ENCODE measurements at regions not wholly inside any gene's neighbourhood (a gene's known extent, or its start where the extent isn't known, plus 50 kb on each side); places are given as distances from the start of the nearest gene placed in this dataset.

DNA sequence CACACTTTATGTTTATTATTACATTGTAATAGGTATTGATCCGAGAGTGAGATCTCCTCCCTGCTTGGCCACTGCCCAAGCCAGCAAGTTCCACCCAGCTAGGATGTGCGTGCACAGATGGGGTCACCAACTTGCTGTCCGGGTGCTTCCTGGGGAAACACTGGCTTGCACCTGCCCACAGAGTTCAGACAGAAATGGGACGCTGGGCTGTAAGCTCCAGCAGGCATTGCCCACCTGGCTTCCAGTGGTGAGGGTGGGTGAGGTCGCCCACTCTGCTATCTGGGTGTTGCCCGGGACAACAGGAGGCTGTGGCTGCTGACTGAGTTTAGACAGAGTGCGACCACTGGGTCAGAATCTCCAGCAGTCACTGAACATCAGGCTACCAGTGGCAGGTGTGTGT lies 289.8 kb upstream of the ANO3 start:
- no peak for DNase-seq

GRCh38 chr11:26043665-26044064 lies 288.3 kb upstream of the ANO3 start:
- no peak for DNase-seq

DNA sequence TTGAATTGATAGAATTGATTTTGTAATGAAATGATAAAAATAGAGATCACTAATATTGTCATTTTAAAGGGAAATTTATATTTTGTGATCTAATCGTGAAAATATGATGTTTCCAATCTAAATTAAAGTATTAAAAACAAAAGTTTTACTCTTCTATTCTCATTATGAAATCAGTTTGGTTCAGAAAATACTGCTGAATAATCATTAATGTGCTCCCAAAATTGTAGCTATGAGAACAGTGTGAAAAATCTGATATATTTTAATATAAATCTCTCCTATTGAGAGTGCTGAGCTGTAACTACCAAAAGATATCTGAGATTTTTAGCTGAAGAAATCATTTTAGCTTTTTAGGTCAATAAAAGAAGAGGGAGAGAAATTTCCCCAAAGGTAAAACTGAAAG lies 287.5 kb upstream of the ANO3 start:
- no peak for DNase-seq

- DNase-seq, result no peak
These were observed 286.8 kb upstream of the ANO3 start for GRCh38 chr11:26045082-26045481.

GRCh38 chr11:26048271-26048670 lies 283.7 kb upstream of the ANO3 start:
- DNase-seq, result peak; percentile 41

GRCh38 chr11:26053966-26054365 lies 278.0 kb upstream of the ANO3 start:
- no peak for DNase-seq

GRCh38 chr11:26062660-26063059 lies 269.3 kb upstream of the ANO3 start:
- DNase-seq, result no peak

- DNase-seq, result no peak
These were observed 268.0 kb upstream of the ANO3 start for GRCh38 chr11:26063915-26064314.

GRCh38 chr11:26065944-26066343 lies 266.0 kb upstream of the ANO3 start:
- no peak for DNase-seq

DNA sequence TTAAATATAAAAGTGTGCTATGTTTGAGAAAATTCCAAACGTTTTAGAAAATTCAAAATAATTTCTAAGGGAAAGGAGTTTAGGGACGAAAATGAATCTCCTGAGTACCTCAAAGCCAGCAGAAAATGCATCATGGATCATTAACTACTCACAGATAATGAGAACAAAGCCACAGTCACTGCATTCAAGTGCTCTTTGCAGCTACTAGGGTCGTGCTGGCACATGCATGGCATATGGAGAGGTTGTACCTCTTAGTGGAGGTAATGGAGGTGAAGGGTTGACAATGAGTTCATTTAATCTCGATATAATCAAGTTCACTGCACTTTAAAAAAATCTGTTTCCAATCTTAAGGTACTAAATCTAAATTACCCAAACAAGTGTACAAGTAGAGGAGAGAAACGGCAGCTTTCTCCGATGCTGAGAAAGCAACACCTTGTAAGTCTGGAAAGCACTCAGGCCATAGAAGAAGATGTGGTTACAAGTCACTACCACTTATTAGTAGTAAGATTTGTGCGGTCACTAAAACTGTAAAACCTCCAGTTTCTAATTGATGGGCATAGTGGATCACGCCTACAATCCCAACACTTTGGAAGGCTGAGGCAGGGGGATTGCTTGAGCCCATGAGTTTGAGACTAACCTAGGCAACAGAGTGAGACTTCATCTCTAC lies 261.1 kb upstream of the ANO3 start:
- DNase-seq, result no peak

- DNase-seq, result no peak
These were observed 259.2 kb upstream of the ANO3 start for GRCh38 chr11:26072614-26073153.

- no peak for DNase-seq
These were observed 258.3 kb upstream of the ANO3 start for GRCh38 chr11:26073646-26074045.

DNA sequence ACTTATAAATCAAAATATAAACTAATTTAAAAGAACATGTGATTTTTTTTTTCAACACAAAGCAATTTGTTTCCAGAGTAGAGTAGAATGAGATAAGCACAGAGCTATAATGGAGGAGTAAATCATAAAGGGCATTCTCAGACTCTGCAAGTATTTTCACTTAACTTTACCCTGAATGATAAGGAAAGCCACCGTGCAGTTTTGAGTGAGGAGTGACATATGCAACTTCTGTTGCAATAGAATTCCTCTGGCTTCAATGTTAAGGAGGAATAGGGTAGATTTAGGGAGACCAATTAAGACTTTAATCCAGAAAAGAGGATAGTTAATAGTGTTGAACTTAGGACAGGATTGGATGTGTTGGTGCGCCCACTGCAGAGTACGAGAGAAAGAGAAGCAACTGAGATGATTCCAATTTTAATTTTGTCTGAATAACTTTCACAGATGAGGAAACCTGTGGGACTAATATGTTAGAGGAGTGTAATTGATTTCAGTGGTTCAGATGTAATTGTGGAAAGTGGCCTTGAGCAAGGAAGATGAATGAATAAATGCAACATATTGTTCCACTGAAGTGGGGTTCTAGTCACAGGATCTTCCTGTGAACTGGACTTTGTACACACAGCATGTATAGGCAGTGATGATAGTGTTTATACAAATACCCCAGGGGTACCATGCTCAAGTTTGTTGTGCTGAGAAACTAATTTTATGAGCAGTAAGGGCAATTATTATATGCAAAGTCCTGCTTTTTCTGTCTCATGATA lies 255.5 kb upstream of the ANO3 start:
- DNase-seq, result no peak

DNA sequence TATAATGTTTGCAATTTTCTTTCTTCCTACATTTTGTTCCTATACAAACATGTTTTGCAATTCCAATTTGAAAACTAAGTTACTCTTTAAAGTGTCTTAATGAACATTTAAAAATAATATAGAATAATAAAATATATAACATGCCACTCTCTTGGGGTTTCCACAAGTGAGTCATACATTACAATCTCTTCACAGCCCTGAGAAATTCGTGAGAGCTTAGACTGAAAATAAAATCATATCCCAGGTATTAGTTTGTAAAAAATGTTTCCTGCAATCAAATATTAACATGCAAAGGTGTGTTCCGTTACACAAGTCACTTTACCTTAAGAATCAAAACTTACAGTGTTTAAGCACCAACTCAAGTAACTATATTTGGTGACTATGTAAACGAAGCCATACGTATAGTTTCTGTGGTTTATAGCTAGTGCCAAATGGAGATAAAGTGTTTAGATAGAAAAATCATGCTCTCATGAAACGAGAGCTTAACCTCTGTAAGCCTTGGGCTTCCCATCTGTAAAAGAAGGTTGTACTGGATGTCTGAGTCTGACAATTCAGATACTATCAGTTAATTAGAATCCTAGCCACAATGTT lies 253.6 kb upstream of the ANO3 start:
- no peak for DNase-seq

DNA sequence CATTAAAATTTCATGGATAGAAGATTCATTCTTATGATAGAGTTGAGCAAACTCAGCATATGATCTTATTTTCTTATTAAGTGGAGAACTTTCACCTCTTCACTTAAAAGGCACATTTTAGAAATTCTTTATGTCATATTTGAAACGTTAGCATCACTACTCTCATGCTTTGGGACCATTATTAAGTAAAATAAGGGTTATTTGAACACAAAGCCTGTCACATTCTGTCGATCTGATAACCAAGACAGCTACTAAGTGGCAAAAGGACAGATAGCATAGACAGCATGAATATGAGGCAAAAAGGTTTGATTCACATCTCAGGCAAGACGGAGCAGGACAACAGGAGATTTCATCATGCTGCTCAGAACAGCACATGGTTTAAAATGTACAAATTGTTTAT lies 247.6 kb upstream of the ANO3 start:
- DNase-seq, result no peak

- DNase-seq, result no peak
These were observed 245.9 kb upstream of the ANO3 start for GRCh38 chr11:26086028-26086427.

DNA sequence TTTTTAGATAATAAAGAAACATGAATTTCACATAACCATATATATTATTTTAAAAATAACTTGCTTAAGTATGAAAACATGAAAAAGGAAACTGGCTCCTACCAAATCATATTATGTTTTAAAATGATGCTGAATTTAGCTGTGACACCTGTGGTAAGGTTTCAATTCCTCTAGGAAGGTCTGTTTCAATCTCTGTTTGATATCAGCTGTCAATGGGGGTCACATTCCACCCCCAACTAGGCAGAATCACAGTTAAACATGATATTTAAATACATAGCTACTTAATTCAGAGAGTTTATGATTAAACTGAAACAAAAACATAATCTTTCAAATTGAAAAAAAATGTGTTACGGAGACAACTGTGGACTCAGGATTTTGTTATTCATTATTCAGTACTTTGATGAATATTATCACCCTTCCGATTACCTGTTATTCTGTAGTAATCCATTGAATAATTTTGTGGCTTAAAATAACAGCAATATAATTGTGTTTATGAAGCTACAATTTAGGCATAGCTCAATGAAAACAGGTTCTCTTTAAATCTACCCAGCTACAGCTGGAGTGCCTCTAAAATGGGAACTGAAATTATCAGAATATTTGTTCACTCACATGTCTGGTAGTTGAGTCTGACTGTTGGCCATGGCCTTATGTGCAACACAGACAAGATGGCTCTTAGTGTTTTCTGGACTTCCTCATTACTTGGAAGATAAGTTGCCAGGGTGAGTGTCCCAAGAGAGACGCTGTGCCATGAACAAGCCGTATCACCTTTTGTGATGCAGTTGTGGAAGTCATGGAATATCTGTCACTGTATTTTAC lies 244.6 kb upstream of the ANO3 start:
- no peak for DNase-seq

- peak; percentile 10 for DNase-seq
These were observed 243.5 kb upstream of the ANO3 start for GRCh38 chr11:26088391-26088790.

- no peak for DNase-seq
These were observed 241.3 kb upstream of the ANO3 start for GRCh38 chr11:26090651-26091050.

DNA sequence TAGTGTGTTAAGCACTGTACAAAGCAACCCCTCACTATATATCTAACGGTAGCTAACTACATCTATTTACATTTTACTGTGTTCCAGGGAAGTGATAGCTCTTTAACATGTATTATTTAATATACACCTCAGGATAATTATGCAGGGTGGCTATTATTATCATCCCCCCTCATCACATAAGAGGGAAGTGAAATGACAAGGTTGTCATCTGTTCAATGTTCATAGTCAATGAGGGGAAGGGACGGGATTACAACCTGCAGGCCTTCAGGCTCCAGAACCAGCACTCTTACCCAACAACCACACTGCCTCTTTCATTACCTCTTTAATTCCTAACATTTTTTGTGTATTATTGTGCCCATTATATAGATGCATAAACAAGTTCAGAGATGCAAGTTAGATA lies 238.7 kb upstream of the ANO3 start:
- no peak for DNase-seq

GRCh38 chr11:26095340-26095739 lies 236.6 kb upstream of the ANO3 start:
- DNase-seq, result no peak

DNA sequence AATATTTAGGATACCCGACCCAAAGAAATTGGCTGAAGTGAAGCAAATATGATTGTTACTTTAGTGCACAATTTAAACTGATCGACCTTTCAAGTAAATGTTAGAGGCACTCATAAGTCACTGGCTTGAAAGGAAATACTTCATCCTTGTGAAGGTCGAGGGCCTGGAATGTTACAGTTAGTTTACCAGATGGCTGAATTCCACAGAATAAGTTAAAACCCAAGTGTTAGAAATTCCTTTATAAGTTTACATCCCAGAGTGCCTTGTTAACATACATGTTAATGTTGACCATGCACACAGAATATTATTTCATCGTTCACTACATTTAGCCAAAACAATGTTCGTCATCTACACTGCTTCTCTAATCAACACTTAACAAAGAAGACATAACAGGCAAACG lies 235.5 kb upstream of the ANO3 start:
- DNase-seq, result peak; percentile 4

DNA sequence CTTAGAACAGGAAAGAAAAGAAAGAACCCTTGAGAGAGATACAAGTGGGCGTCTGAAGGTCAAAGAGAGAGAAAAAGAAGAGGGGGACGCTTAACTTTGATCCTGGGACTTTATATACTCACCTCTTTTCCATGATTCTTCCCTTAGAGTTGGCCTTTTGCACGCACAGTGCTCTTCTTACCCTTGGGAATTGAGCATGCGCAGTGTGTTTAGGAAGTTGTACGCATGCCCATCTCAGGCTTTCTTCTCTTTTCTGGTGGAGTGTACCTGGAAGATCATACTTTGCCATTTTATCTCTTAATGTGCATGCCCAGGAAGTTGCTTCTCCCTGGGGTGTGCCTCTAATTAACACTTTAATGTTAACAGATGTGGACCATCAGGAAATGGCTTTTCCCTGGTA lies 229.6 kb upstream of the ANO3 start:
- no peak for DNase-seq

All from tongue (tissue), 1 donor.